ENCODE measurements at regions not wholly inside any gene's neighbourhood (a gene's known extent, or its start where the extent isn't known, plus 50 kb on each side); places are given as distances from the start of the nearest gene placed in this dataset.

DNA sequence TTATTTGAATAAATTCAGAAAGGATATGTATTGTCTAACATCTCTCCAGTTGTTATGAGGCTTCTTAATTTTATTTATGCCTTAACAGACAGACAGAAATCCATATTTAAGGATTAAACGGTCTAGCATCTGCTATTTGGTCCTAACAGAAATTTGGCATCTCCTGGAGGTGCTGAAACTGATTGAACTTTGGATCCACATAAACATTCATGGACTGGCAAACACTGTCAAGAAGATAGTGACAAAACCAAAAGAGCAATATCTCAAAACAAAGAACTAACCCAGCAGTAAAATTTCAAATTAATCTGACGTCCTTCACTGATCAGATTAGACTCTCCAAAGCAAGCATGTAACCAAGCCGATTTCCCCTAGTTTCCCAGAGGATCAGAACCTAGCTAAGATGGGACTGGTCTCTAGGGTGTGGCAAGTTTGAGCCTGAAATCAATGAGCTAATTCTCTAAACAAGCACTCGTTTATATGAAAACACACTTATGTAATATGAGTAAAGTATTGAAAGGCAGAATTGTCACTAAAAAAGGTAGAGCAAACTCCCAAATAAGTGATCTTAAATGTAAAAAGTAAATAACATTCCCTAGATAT is 139.5 kb downstream of the NOL4 start:
- TF ChIP-seq CTCF (conservative IDR thresholded peaks at IDR 0.05), result no peak
- no peak for TF ChIP-seq ZFX (IDR thresholded peaks at IDR 0.05)
